ENCODE measurements at regions not wholly inside any gene's neighbourhood (a gene's known extent, or its start where the extent isn't known, plus 50 kb on each side); places are given as distances from the start of the nearest gene placed in this dataset.

GRCh38 chr3:162328649-162329048, 832.0 kb downstream of the OTOL1 start:
- H2BK20ac ChIP-seq (ENCODE audit: low read depth, low read length, poor library complexity, severe bottlenecking) = no peak overlapping the region
- no peaks in the 10 kb centered on the region for H3K23me2 ChIP-seq (ENCODE audit: insufficient read length, low read depth, low read length, poor library complexity, severe bottlenecking)
- H3K9me3 ChIP-seq (ENCODE audit: control insufficient read depth, low read depth, low read length) = no peaks in the 10 kb centered on the region
- peaks cover 4 to 7% of the 10 kb centered on the region in 2 experiments; a peak in 4 of 5 replicates for H3K9me3 Mint-ChIP-seq
- H3K4me3 Mint-ChIP-seq = no peak overlapping the region
- H3K27ac Mint-ChIP-seq = no peak overlapping the region
- no peak overlapping the region for H4K5ac ChIP-seq (ENCODE audit: insufficient read length, low read depth, low read length)
- DNase-seq = no peak
- H3K27me3 Mint-ChIP-seq (ENCODE audit: low read depth) = no peaks in the 10 kb centered on the region
- H2BK15ac ChIP-seq (ENCODE audit: low read depth, low read length) = no peak overlapping the region
- no peak overlapping the region for H4K91ac ChIP-seq (ENCODE audit: insufficient read length, low read depth, low read length)
- no peak overlapping the region for H3K9ac ChIP-seq (ENCODE audit: extremely low read depth, insufficient read length, low read length)
- peaks cover 0 to 5% of the 10 kb centered on the region in 2 experiments; a peak in 1 of 4 replicates for H3K4me1 Mint-ChIP-seq
- H3K36me3 Mint-ChIP-seq (ENCODE audit: insufficient read depth in 1 of 3, low read depth in 3 of 3) = peaks cover under 1 to 4% (median 3%) of the 10 kb centered on the region in 3 experiments; a peak in 5 of 7 replicates
- no peak overlapping the region for H3K4me2 ChIP-seq (ENCODE audit: insufficient read depth, insufficient read length, low read length)
- no peak overlapping the region for H2BK5ac ChIP-seq (ENCODE audit: insufficient read length, low read length)
- no peak overlapping the region for H2BK12ac ChIP-seq (ENCODE audit: insufficient read length, low read depth, low read length)
- no peak overlapping the region for H3K27ac ChIP-seq (ENCODE audit: insufficient read length, low read depth, low read length)
- TF ChIP-seq, protein P1, sequence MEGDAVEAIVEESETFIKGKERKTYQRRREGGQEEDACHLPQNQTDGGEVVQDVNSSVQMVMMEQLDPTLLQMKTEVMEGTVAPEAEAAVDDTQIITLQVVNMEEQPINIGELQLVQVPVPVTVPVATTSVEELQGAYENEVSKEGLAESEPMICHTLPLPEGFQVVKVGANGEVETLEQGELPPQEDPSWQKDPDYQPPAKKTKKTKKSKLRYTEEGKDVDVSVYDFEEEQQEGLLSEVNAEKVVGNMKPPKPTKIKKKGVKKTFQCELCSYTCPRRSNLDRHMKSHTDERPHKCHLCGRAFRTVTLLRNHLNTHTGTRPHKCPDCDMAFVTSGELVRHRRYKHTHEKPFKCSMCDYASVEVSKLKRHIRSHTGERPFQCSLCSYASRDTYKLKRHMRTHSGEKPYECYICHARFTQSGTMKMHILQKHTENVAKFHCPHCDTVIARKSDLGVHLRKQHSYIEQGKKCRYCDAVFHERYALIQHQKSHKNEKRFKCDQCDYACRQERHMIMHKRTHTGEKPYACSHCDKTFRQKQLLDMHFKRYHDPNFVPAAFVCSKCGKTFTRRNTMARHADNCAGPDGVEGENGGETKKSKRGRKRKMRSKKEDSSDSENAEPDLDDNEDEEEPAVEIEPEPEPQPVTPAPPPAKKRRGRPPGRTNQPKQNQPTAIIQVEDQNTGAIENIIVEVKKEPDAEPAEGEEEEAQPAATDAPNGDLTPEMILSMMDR (conservative IDR thresholded peaks at IDR 0.05) = no peak
- H3T11ph ChIP-seq (ENCODE audit: low read length) = no peak overlapping the region
- no peaks in the 10 kb centered on the region for H3K79me1 ChIP-seq (ENCODE audit: insufficient read depth, low read depth, low read length, poor library complexity, severe bottlenecking)
- H3K79me2 ChIP-seq (ENCODE audit: insufficient read depth, low read length) = no peaks in the 10 kb centered on the region
- no CpG with 5 or more reads among the region's 1 CpG for WGBS (ENCODE audit: extremely low coverage, insufficient read length, low lambda C conversion rate)
- no peak overlapping the region for H3K23ac ChIP-seq (ENCODE audit: insufficient read length, low read depth, low read length)
- H3K56ac ChIP-seq (ENCODE audit: insufficient read length, low read depth, low read length) = no peak overlapping the region
- H3K4ac ChIP-seq (ENCODE audit: low read depth, low read length) = no peak overlapping the region
- no peak overlapping the region for H2AK5ac ChIP-seq (ENCODE audit: insufficient read length, low read length)
- no peak overlapping the region for H3K14ac ChIP-seq (ENCODE audit: insufficient read depth, low read length)
- H2BK120ac ChIP-seq (ENCODE audit: low read depth, low read length, poor library complexity, severe bottlenecking) = no peak overlapping the region
- no peaks in the 10 kb centered on the region for H3K27me3 ChIP-seq (ENCODE audit: insufficient read depth, low read length)
- no peak overlapping the region for H4K8ac ChIP-seq (replicated peaks; ENCODE audit: insufficient read length, low read depth, low read length)
- no peak overlapping the region for H3K18ac ChIP-seq (ENCODE audit: insufficient read length, low read depth, low read length)
- no peaks in the 10 kb centered on the region for H3K4me1 ChIP-seq (ENCODE audit: insufficient read depth, low read length)
- no peak overlapping the region for H2AFZ ChIP-seq (ENCODE audit: low read length)
- H4K20me1 ChIP-seq (ENCODE audit: control insufficient read depth, insufficient read depth, insufficient read length) = no peaks in the 10 kb centered on the region

Data from H9 (cell line).